Calu3 (cell line): ENCODE measurements at regions not wholly inside any gene's neighbourhood (a gene's known extent, or its start where the extent isn't known, plus 50 kb on each side); places are given as distances from the start of the nearest gene placed in this dataset.

Experiments
- BruUV-seq: library from RNA; stranded (reverse); fragments of 400-500 nt; replicated peaks from 2 replicates; lab custom pipeline; 2021; lab: Mats Ljungman, UMichigan
- CTCF ChIA-PET: fragments of 300-600 bp; sonication (Branson Sonifier 250); formaldehyde crosslinking; loops from one replicate; lab custom pipeline; 2022; ENCODE audit warnings: antibody characterized with exemption; lab: Charles Lee
- DNase-seq: peaks from one replicate; pipeline ENCODE4 v3.0.0; 2022
- H3K27ac Mint-ChIP-seq: one replicate; pipeline ENCODE4 v1.8.0; 2022; ENCODE audit warnings: mixed read lengths; ENCODE audit not compliant: unreplicated experiment
- H3K27me3 Mint-ChIP-seq: one replicate; pipeline ENCODE4 v1.8.0; 2022; ENCODE audit warnings: mixed read lengths; ENCODE audit not compliant: unreplicated experiment
- H3K36me3 Mint-ChIP-seq: one replicate; pipeline ENCODE4 v1.8.0; 2022; ENCODE audit warnings: mild to moderate bottlenecking, moderate library complexity, mixed read lengths; ENCODE audit not compliant: insufficient read depth, unreplicated experiment
- H3K4me1 Mint-ChIP-seq: one replicate; pipeline ENCODE4 v1.8.0; 2022; ENCODE audit warnings: mild to moderate bottlenecking, low read depth, mixed read lengths; ENCODE audit not compliant: unreplicated experiment
- H3K4me3 Mint-ChIP-seq: one replicate; pipeline ENCODE4 v1.8.0; 2022; ENCODE audit warnings: mild to moderate bottlenecking, low read depth, moderate library complexity, mixed read lengths; ENCODE audit not compliant: unreplicated experiment
- H3K9me3 Mint-ChIP-seq: one replicate; pipeline ENCODE4 v1.8.0; 2022; ENCODE audit warnings: low read depth, mixed read lengths; ENCODE audit not compliant: unreplicated experiment
- CTCF ChIP-seq: fragments of 200-600 bp; IDR thresholded peaks from one replicate; pipeline ENCODE4 v1.8.0; 2022; ENCODE audit warnings: antibody characterized with exemption; ENCODE audit not compliant: unreplicated experiment
- intact Hi-C: fragments of 100-400 bp; cut with micrococcal nuclease; formaldehyde crosslinking; loops from one replicate; pipeline ENCODE4 v1.10.0; 2022; ENCODE audit not compliant: unreplicated experiment

- no peak for TF ChIP-seq CTCF
- no peak overlapping the region for H3K4me3 Mint-ChIP-seq
- H3K4me1 Mint-ChIP-seq, result no peaks in the 10 kb centered on the region
- CTCF ChIA-PET, result no interaction called here
- intact Hi-C loops, result no loop called here
- H3K27me3 Mint-ChIP-seq, result peaks cover 19% of the 10 kb centered on the region
- H3K9me3 Mint-ChIP-seq, result no peaks in the 10 kb centered on the region
- no TSS peak for BruUV-seq
- DNase-seq, result no peak
- no peak overlapping the region for H3K27ac Mint-ChIP-seq
- no peaks in the 10 kb centered on the region for H3K36me3 Mint-ChIP-seq
Observed at GRCh38 chr15:66651913-66652642, 50.0 kb upstream of the SMAD6 start.
